IPS-20b (cell line): ENCODE measurements at regions not wholly inside any gene's neighbourhood (a gene's known extent, or its start where the extent isn't known, plus 50 kb on each side); places are given as distances from the start of the nearest gene placed in this dataset.

Source experiments
- H3K27ac ChIP-seq: one replicate; pipeline ENCODE4 v1.5.1; 2013; ENCODE audit warnings: low read length
- H3K27me3 ChIP-seq: 2 replicates; pipeline ENCODE4 v1.6.1; 2013; ENCODE audit warnings: mild to moderate bottlenecking, low read length, inconsistent platforms; ENCODE audit not compliant: insufficient read depth
- H3K36me3 ChIP-seq: 2 replicates; pipeline ENCODE4 v1.6.1; 2013; ENCODE audit warnings: low read depth, mild to moderate bottlenecking, inconsistent platforms, low read length, moderate library complexity; ENCODE audit not compliant: insufficient read depth
- H3K4me1 ChIP-seq: 2 replicates; pipeline ENCODE4 v1.6.1; 2013; ENCODE audit warnings: mild to moderate bottlenecking, control low read depth, inconsistent platforms, low read length, moderate library complexity; ENCODE audit not compliant: insufficient read depth
- H3K4me3 ChIP-seq: 2 replicates; pipeline ENCODE4 v1.5.1; 2013; ENCODE audit warnings: mild to moderate bottlenecking, low read length, inconsistent platforms
- H3K9ac ChIP-seq: 2 replicates; pipeline ENCODE4 v1.6.1; 2013; ENCODE audit warnings: low read depth, mild to moderate bottlenecking, inconsistent platforms, low read length, moderate library complexity
- H3K9me3 ChIP-seq: 2 replicates; pipeline ENCODE4 v1.6.1; 2013; ENCODE audit warnings: mild to moderate bottlenecking, low read depth, low read length, inconsistent platforms; ENCODE audit not compliant: insufficient read depth

- Histone ChIP-seq H3K36me3 (no peaks in the 10 kb centered on the region), H3K9me3 (no peaks in the 10 kb centered on the region), H3K27ac (no peak overlapping the region), H3K9ac (no peak overlapping the region), H3K4me1 (no peaks in the 10 kb centered on the region), H3K27me3 (no peaks in the 10 kb centered on the region), H3K4me3 (no peak overlapping the region)
These were observed 81.3 kb upstream of the TMTC4 start for GRCh38 chr13:100755891-100756290.

GRCh38 chr13:100754459-100754858, 79.9 kb upstream of the TMTC4 start:
- no peaks in the 10 kb centered on the region for H3K4me1 ChIP-seq
- no peaks in the 10 kb centered on the region for H3K36me3 ChIP-seq
- H3K9ac ChIP-seq: no peak overlapping the region
- H3K27ac ChIP-seq: no peak overlapping the region
- no peaks in the 10 kb centered on the region for H3K9me3 ChIP-seq
- H3K4me3 ChIP-seq: no peak overlapping the region
- no peaks in the 10 kb centered on the region for H3K27me3 ChIP-seq

- Histone ChIP-seq H3K27ac (no peak overlapping the region), H3K36me3 (no peaks in the 10 kb centered on the region), H3K4me3 (no peak overlapping the region), H3K27me3 (no peaks in the 10 kb centered on the region), H3K4me1 (no peaks in the 10 kb centered on the region), H3K9ac (no peak overlapping the region), H3K9me3 (no peaks in the 10 kb centered on the region)
These were observed 78.8 kb upstream of the TMTC4 start for GRCh38 chr13:100753376-100753775.

GRCh38 chr13:100751826-100752225, 77.2 kb upstream of the TMTC4 start:
- H3K9me3 ChIP-seq: no peaks in the 10 kb centered on the region
- no peaks in the 10 kb centered on the region for H3K27me3 ChIP-seq
- no peak overlapping the region for H3K4me3 ChIP-seq
- no peaks in the 10 kb centered on the region for H3K36me3 ChIP-seq
- no peaks in the 10 kb centered on the region for H3K4me1 ChIP-seq
- H3K9ac ChIP-seq: no peak overlapping the region
- H3K27ac ChIP-seq: no peak overlapping the region

GRCh38 chr13:100746953-100747683, 72.5 kb upstream of the TMTC4 start:
- Histone ChIP-seq H3K4me3 (no peak overlapping the region), H3K27ac (no peak overlapping the region), H3K9ac (no peak overlapping the region)

GRCh38 chr13:100738176-100738855, 63.7 kb upstream of the TMTC4 start:
- Histone ChIP-seq H3K4me1 (no peaks in the 10 kb centered on the region), H3K27me3 (no peaks in the 10 kb centered on the region), H3K4me3 (no peak overlapping the region), H3K9me3 (no peaks in the 10 kb centered on the region; the same call in 1 of the 2 replicates), H3K36me3 (no peaks in the 10 kb centered on the region), H3K9ac (no peak overlapping the region), H3K27ac (no peak overlapping the region)

More at GRCh38 chr13:100746953-100747683, 72.5 kb upstream of the TMTC4 start:
- H3K9me3 ChIP-seq: no peaks in the 10 kb centered on the region
- H3K36me3 ChIP-seq: no peaks in the 10 kb centered on the region
- no peaks in the 10 kb centered on the region for H3K27me3 ChIP-seq
- no peaks in the 10 kb centered on the region for H3K4me1 ChIP-seq

- Histone ChIP-seq H3K4me1 (no peaks in the 10 kb centered on the region), H3K9ac (no peak overlapping the region), H3K4me3 (no peak overlapping the region), H3K27me3 (no peaks in the 10 kb centered on the region), H3K27ac (no peak overlapping the region), H3K36me3 (no peaks in the 10 kb centered on the region), H3K9me3 (no peaks in the 10 kb centered on the region; the same call in 1 of the 2 replicates)
These were observed 60.9 kb upstream of the TMTC4 start for GRCh38 chr13:100735494-100735893.

GRCh38 chr13:100734194-100734720, 59.7 kb upstream of the TMTC4 start:
- no peak overlapping the region for H3K9ac ChIP-seq
- H3K9me3 ChIP-seq: no peaks in the 10 kb centered on the region; the same call in 1 of the 2 replicates
- no peaks in the 10 kb centered on the region for H3K4me1 ChIP-seq
- H3K36me3 ChIP-seq: no peaks in the 10 kb centered on the region
- H3K27ac ChIP-seq: no peak overlapping the region
- no peak overlapping the region for H3K4me3 ChIP-seq
- H3K27me3 ChIP-seq: no peaks in the 10 kb centered on the region

GRCh38 chr13:100733261-100733660, 58.7 kb upstream of the TMTC4 start:
- H3K27me3 ChIP-seq: no peaks in the 10 kb centered on the region
- no peak overlapping the region for H3K4me3 ChIP-seq
- no peaks in the 10 kb centered on the region for H3K4me1 ChIP-seq
- no peak overlapping the region for H3K9ac ChIP-seq
- no peaks in the 10 kb centered on the region for H3K9me3 ChIP-seq
- no peak overlapping the region for H3K27ac ChIP-seq
- no peaks in the 10 kb centered on the region for H3K36me3 ChIP-seq

- Histone ChIP-seq H3K36me3 (no peaks in the 10 kb centered on the region), H3K9me3 (no peaks in the 10 kb centered on the region)
These were observed 53.6 kb upstream of the TMTC4 start for GRCh38 chr13:100728201-100728600.

GRCh38 chr13:100725472-100725871, 50.9 kb upstream of the TMTC4 start:
- Histone ChIP-seq H3K27ac (no peak overlapping the region), H3K9me3 (no peaks in the 10 kb centered on the region), H3K4me1 (no peaks in the 10 kb centered on the region), H3K4me3 (no peak overlapping the region), H3K9ac (no peak overlapping the region), H3K36me3 (no peaks in the 10 kb centered on the region), H3K27me3 (no peaks in the 10 kb centered on the region)

More at GRCh38 chr13:100728201-100728600, 53.6 kb upstream of the TMTC4 start:
- Histone ChIP-seq H3K27ac (no peak overlapping the region), H3K27me3 (no peaks in the 10 kb centered on the region), H3K4me3 (no peak overlapping the region), H3K9ac (no peak overlapping the region), H3K4me1 (no peaks in the 10 kb centered on the region)

GRCh38 chr13:100724568-100724967, 50.0 kb upstream of the TMTC4 start:
- H3K27ac ChIP-seq: no peak overlapping the region
- H3K4me3 ChIP-seq: no peak overlapping the region
- H3K36me3 ChIP-seq: no peaks in the 10 kb centered on the region
- H3K4me1 ChIP-seq: no peaks in the 10 kb centered on the region
- H3K9ac ChIP-seq: no peak overlapping the region
- H3K27me3 ChIP-seq: no peaks in the 10 kb centered on the region
- no peaks in the 10 kb centered on the region for H3K9me3 ChIP-seq
